Mesenchymal stem cell (in vitro differentiated cells and primary cell): ENCODE measurements at regions not wholly inside any gene's neighbourhood (a gene's known extent, or its start where the extent isn't known, plus 50 kb on each side); places are given as distances from the start of the nearest gene placed in this dataset.

Experiments used
- DNase-seq: peaks from one replicate; pipeline ENCODE4 v3.0.0-alpha.2; 2013
- H2AFZ ChIP-seq: one replicate; pipeline ENCODE4 v1.6.1; 2013; ENCODE audit warnings: low read depth, mild to moderate bottlenecking, control low read depth, inconsistent platforms, low read length, moderate library complexity
- H2AK5ac ChIP-seq: 2 replicates; pipeline ENCODE4 v1.6.1; 2013; ENCODE audit warnings: low read length, moderate library complexity, mild to moderate bottlenecking, inconsistent platforms; ENCODE audit not compliant: severe bottlenecking
- H2BK120ac ChIP-seq: one replicate; pipeline ENCODE4 v1.6.1; 2013; ENCODE audit warnings: low read depth, mild to moderate bottlenecking, inconsistent platforms, low read length, moderate library complexity
- H2BK12ac ChIP-seq, 2 experiments: one replicate each; pipeline ENCODE4 v1.6.1; 2013; ENCODE audit warnings: inconsistent platforms in 2 of 2, low read length in 2 of 2, mild to moderate bottlenecking in 2 of 2, moderate library complexity in 2 of 2, control low read depth in 1 of 2
- H2BK15ac ChIP-seq: one replicate; pipeline ENCODE4 v1.6.1; 2013; ENCODE audit warnings: mild to moderate bottlenecking, low read depth, inconsistent platforms; ENCODE audit not compliant: poor library complexity, severe bottlenecking
- H2BK5ac ChIP-seq: 2 replicates; pipeline ENCODE4 v1.6.1; 2013; ENCODE audit warnings: low read depth, mild to moderate bottlenecking, low read length, control low read depth, inconsistent platforms; ENCODE audit not compliant: poor library complexity, severe bottlenecking
- H3K14ac ChIP-seq, 2 experiments: one replicate each; pipeline ENCODE4 v1.6.1; 2013; ENCODE audit warnings: inconsistent platforms in 2 of 2, low read length in 2 of 2, control low read depth in 1 of 2, mild to moderate bottlenecking in 1 of 2, moderate library complexity in 1 of 2
- H3K18ac ChIP-seq, 2 experiments: one replicate each; pipeline ENCODE4 v1.6.1; 2013; ENCODE audit warnings: inconsistent platforms in 2 of 2, low read length in 2 of 2, control low read depth in 1 of 2, low read depth in 1 of 2, mild to moderate bottlenecking in 1 of 2
- H3K23ac ChIP-seq, 2 experiments: one replicate each; pipeline ENCODE4 v1.6.1; 2013; ENCODE audit warnings: inconsistent platforms in 2 of 2, low read length in 2 of 2, mild to moderate bottlenecking in 2 of 2, moderate library complexity in 2 of 2, control low read depth in 1 of 2
- H3K27ac ChIP-seq: 2 replicates; pipeline ENCODE4 v1.5.1; 2013; ENCODE audit warnings: mild to moderate bottlenecking, moderate library complexity, low read length, control low read depth, inconsistent platforms; ENCODE audit not compliant: poor library complexity, severe bottlenecking
- H3K27me3 ChIP-seq, 2 experiments: 2 replicates each; pipeline versions ENCODE4 v1.6.1 to v1.7.0; 2013; ENCODE audit warnings: low read length in 2 of 2, mild to moderate bottlenecking in 2 of 2, moderate library complexity in 2 of 2, control low read depth in 1 of 2, inconsistent platforms in 1 of 2; ENCODE audit not compliant: control insufficient read depth in 1 of 2, insufficient read depth in 1 of 2
- H3K36me3 ChIP-seq, 2 experiments: 2 replicates each; pipeline versions ENCODE4 v1.6.1 to v1.7.0; 2013; ENCODE audit warnings: low read length in 2 of 2, control low read depth in 1 of 2, inconsistent platforms in 1 of 2, low read depth in 1 of 2, mild to moderate bottlenecking in 1 of 2; ENCODE audit not compliant: insufficient read depth in 2 of 2, control insufficient read depth in 1 of 2
- H3K4ac ChIP-seq, 2 experiments: one replicate each; pipeline ENCODE4 v1.6.1; 2013; ENCODE audit warnings: inconsistent platforms in 2 of 2, low read length in 2 of 2, mild to moderate bottlenecking in 2 of 2, moderate library complexity in 2 of 2, control low read depth in 1 of 2, low read depth in 1 of 2
- H3K4me1 ChIP-seq: 2 replicates; pipeline ENCODE4 v1.6.1; 2013; ENCODE audit warnings: low read depth, low read length, control low read depth; ENCODE audit not compliant: control insufficient read depth, insufficient read depth
- H3K4me2 ChIP-seq: 2 replicates; pipeline ENCODE4 v1.6.1; 2013; ENCODE audit warnings: low read length, mild to moderate bottlenecking, inconsistent platforms; ENCODE audit not compliant: poor library complexity, severe bottlenecking
- H3K4me3 ChIP-seq, 2 experiments: 2 replicates each; pipeline versions ENCODE4 v1.5.1 to v1.7.0; 2013; ENCODE audit warnings: low read length in 2 of 2, mild to moderate bottlenecking in 2 of 2, control low read depth in 1 of 2, low read depth in 1 of 2; ENCODE audit not compliant: insufficient read depth in 1 of 2
- H3K79me1 ChIP-seq: replicated peaks from 2 replicates; pipeline ENCODE4 v1.6.1; 2013; ENCODE audit warnings: mild to moderate bottlenecking, control low read depth, low read length, inconsistent platforms; ENCODE audit not compliant: poor library complexity, severe bottlenecking
- H3K9ac ChIP-seq: 2 replicates; pipeline ENCODE4 v1.7.0; 2013; ENCODE audit warnings: mild to moderate bottlenecking, low read length, moderate library complexity
- H3K9me3 ChIP-seq: 2 replicates; pipeline ENCODE4 v1.7.0; 2013; ENCODE audit warnings: mild to moderate bottlenecking, low read length; ENCODE audit not compliant: control insufficient read depth
- H4K8ac ChIP-seq: one replicate; pipeline ENCODE4 v1.6.1; 2013; ENCODE audit warnings: inconsistent platforms, mild to moderate bottlenecking, low read length, moderate library complexity
- H4K91ac ChIP-seq: one replicate; pipeline ENCODE4 v1.6.1; 2013; ENCODE audit warnings: mild to moderate bottlenecking, low read length, inconsistent platforms
- WGBS: methylation state at CpG from one replicate; pipeline ENCODE4 v1.1.7; 2013; ENCODE audit warnings: mixed read lengths; 5-methylcytosine and 5-hydroxymethylcytosine counted together

GRCh38 chr19:27718234-27718633, 1494.7 kb downstream of the UQCRFS1 start:
- no peak overlapping the region for H3K4me3 ChIP-seq
- no peaks in the 10 kb centered on the region for H3K4me1 ChIP-seq
- no peak overlapping the region for H2BK5ac ChIP-seq
- no peak overlapping the region for H4K91ac ChIP-seq
- no peak overlapping the region for H2BK120ac ChIP-seq
- no peak overlapping the region for H4K8ac ChIP-seq
- no peak overlapping the region for H2BK12ac ChIP-seq
- H2AFZ ChIP-seq: no peak overlapping the region
- no peak overlapping the region for H2AK5ac ChIP-seq
- no peak for DNase-seq
- H3K14ac ChIP-seq: no peak overlapping the region
- no peaks in the 10 kb centered on the region for H3K79me1 ChIP-seq
- no peak overlapping the region for H3K4ac ChIP-seq
- H3K4me2 ChIP-seq: no peak overlapping the region
- no peak overlapping the region for H3K9ac ChIP-seq
- 68% methylated on average over 4 of the region's 4 CpGs for WGBS
- H3K27me3 ChIP-seq: no peaks in the 10 kb centered on the region
- no peak overlapping the region for H3K23ac ChIP-seq
- no peaks in the 10 kb centered on the region for H3K36me3 ChIP-seq
- no peak overlapping the region for H3K18ac ChIP-seq
- peaks cover 35% of the 10 kb centered on the region for H3K9me3 ChIP-seq
- H3K27ac ChIP-seq: no peak overlapping the region
- no peak overlapping the region for H2BK15ac ChIP-seq

GRCh38 chr19:27717825-27718224, 1495.1 kb downstream of the UQCRFS1 start:
- Histone ChIP-seq H3K23ac (no peak overlapping the region), H3K18ac (no peak overlapping the region)

GRCh38 chr19:27716922-27717321, 1496.0 kb downstream of the UQCRFS1 start:
- Histone ChIP-seq H3K27me3 (no peaks in the 10 kb centered on the region), H4K8ac (no peak overlapping the region), H4K91ac (no peak overlapping the region), H3K4ac (no peak overlapping the region), H2AK5ac (no peak overlapping the region), H3K79me1 (no peaks in the 10 kb centered on the region), H3K9ac (no peak overlapping the region), H3K27ac (no peak overlapping the region), H2BK120ac (no peak overlapping the region), H2BK15ac (no peak overlapping the region), H3K14ac (no peak overlapping the region), H3K9me3 (peaks cover 33% of the 10 kb centered on the region), H3K36me3 (no peaks in the 10 kb centered on the region), H3K4me3 (no peak overlapping the region), H2AFZ (no peak overlapping the region), H2BK12ac (no peak overlapping the region), H2BK5ac (no peak overlapping the region), H3K18ac (no peak overlapping the region), H3K23ac (no peak overlapping the region), H3K4me1 (no peaks in the 10 kb centered on the region), H3K4me2 (no peak overlapping the region)
- DNase-seq: no peak
- 39% methylated on average over 3 of the region's 3 CpGs for WGBS

More at GRCh38 chr19:27717825-27718224, 1495.1 kb downstream of the UQCRFS1 start:
- DNase-seq: no peak
- Histone ChIP-seq H2BK120ac (no peak overlapping the region), H3K27ac (no peak overlapping the region), H4K8ac (no peak overlapping the region), H2BK12ac (no peak overlapping the region), H2BK15ac (no peak overlapping the region), H2BK5ac (no peak overlapping the region), H3K4me2 (no peak overlapping the region), H3K4me1 (no peaks in the 10 kb centered on the region), H2AK5ac (no peak overlapping the region), H3K9me3 (peaks cover 34% of the 10 kb centered on the region), H4K91ac (no peak overlapping the region), H3K4ac (no peak overlapping the region), H3K79me1 (no peaks in the 10 kb centered on the region), H3K27me3 (no peaks in the 10 kb centered on the region), H3K9ac (no peak overlapping the region), H3K4me3 (no peak overlapping the region), H3K14ac (no peak overlapping the region), H3K36me3 (no peaks in the 10 kb centered on the region), H2AFZ (no peak overlapping the region)

- no peak overlapping the region for H3K23ac ChIP-seq
Measured at GRCh38 chr19:27714857-27715256, 1498.1 kb downstream of the UQCRFS1 start.

More at GRCh38 chr19:27714857-27715256, 1498.1 kb downstream of the UQCRFS1 start:
- Histone ChIP-seq H3K9me3 (peaks cover 37% of the 10 kb centered on the region), H2BK12ac (no peak overlapping the region), H4K8ac (no peak overlapping the region), H3K36me3 (no peaks in the 10 kb centered on the region), H3K9ac (no peak overlapping the region), H3K27ac (no peak overlapping the region), H4K91ac (no peak overlapping the region), H3K79me1 (no peaks in the 10 kb centered on the region), H2AFZ (no peak overlapping the region), H3K18ac (no peak overlapping the region), H2BK5ac (no peak overlapping the region), H3K4ac (no peak overlapping the region), H3K14ac (no peak overlapping the region), H3K4me2 (no peak overlapping the region), H2BK120ac (no peak overlapping the region), H3K27me3 (no peaks in the 10 kb centered on the region), H2BK15ac (no peak overlapping the region), H2AK5ac (no peak overlapping the region), H3K4me1 (no peaks in the 10 kb centered on the region), H3K4me3 (no peak overlapping the region)
- WGBS: no CpG with 5 or more reads among the region's 2 CpGs
- DNase-seq: no peak
